Astrocyte of the cerebellum (primary cell): ENCODE measurements at regions not wholly inside any gene's neighbourhood (a gene's known extent, or its start where the extent isn't known, plus 50 kb on each side); places are given as distances from the start of the nearest gene placed in this dataset.

Experiments
- DNase-seq: peaks from one replicate; pipeline ENCODE4 v3.0.0-alpha.2; 2011; ENCODE audit warnings: low read depth
- H3K4me3 ChIP-seq: 2 replicates; pipeline ENCODE4 v1.5.1; 2011; ENCODE audit warnings: mild to moderate bottlenecking, low read depth, low read length, moderate library complexity
- in situ Hi-C: cut with HindIII; loops from 2 replicates; pipeline ENCODE4 v1.10.0; 2017; ENCODE audit warnings: low sequenced_read_pairs
- TF ChIP-seq, protein P1 (sequence below): IDR thresholded peaks from 2 replicates; pipeline ENCODE4 v1.5.1; 2012; ENCODE audit warnings: low read length, low read depth, moderate library complexity, mild to moderate bottlenecking; ENCODE audit errors: missing control alignments

DNA sequence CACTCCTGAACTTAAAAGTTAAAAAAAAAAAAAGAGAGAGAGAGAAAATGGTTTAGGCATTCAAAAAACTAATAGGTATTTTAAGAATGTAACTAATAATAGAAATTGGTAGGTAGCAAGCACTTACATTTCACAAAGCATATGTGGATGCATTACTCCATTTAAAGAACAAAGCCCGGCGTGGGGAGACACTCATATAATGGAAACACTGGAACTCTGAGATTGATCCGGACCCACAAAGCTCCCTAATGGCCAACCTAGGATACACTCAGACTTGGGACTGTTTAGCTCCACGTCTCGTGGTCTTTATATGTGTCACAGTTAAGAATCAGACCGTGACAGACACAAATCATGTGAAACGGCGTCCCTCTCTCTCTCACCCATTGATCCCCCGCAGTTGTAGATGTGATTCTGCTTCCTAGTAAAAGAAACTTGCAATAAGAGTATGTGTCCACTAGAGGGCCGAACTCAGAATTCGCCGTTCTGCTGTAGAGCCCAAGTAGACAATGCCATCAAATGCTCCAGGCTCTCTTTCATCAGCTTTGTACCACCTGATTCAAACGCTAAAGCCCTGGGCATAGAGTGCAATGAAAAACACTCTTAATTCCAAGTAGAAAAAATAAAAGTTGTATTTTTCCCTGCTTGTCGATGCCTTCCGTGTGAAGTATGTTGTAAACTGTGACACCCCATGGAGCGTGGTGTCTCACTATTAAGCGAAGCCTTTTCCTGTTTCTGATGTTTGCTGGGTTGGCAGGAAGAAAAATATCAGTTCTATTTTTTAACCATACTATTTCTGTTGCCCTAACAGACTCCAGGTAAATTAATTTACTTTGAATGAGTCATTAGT, 429.0 kb upstream of the MTPN start:
- peak overlapping the region; percentile 12 for H3K4me3 ChIP-seq
- in situ Hi-C loops, result no loop called here
- DNase-seq, result peak; percentile 51
- TF ChIP-seq, protein P1, sequence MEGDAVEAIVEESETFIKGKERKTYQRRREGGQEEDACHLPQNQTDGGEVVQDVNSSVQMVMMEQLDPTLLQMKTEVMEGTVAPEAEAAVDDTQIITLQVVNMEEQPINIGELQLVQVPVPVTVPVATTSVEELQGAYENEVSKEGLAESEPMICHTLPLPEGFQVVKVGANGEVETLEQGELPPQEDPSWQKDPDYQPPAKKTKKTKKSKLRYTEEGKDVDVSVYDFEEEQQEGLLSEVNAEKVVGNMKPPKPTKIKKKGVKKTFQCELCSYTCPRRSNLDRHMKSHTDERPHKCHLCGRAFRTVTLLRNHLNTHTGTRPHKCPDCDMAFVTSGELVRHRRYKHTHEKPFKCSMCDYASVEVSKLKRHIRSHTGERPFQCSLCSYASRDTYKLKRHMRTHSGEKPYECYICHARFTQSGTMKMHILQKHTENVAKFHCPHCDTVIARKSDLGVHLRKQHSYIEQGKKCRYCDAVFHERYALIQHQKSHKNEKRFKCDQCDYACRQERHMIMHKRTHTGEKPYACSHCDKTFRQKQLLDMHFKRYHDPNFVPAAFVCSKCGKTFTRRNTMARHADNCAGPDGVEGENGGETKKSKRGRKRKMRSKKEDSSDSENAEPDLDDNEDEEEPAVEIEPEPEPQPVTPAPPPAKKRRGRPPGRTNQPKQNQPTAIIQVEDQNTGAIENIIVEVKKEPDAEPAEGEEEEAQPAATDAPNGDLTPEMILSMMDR, result peak; percentile 84

DNA sequence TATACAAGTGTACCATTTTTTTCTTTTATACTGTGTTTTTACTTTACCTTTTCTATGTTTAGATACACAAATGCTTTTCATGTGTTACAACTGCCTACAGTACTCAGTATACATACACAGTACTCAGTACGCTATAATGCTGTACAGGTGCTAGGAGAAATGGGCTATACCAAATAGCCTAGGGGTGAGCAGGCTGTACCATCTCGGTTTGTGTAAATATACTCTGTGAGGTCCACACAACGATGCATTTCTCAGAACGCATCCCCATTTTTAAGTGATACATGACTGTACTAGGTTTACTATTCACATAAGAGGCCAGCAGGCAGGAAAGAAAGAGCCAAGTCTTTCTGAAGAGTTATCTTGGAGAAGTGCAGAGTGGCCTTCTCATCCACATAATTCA, 426.4 kb upstream of the MTPN start:
- no peak for DNase-seq
- in situ Hi-C loops, result no loop called here

DNA sequence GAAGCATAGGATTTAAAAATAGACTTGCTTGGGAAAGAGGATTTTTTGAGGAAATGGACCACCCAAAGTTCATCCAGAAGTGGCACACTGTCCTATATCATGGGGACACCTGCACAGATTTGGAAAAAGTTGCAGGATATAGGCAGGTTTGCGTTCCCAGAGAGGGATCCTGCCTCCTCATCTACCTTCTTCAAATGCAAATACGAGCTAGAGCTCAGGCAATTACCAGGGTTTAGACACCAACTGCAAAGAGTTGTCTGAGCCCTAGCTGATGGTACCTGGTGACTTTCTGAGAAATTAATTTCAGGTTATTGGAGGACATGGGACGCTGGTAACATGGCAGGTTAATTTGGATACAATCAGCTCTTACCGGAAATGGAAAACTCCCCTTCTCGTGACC, 423.7 kb upstream of the MTPN start:
- in situ Hi-C loops, result no loop called here
- DNase-seq, result no peak
- TF ChIP-seq, protein P1, result no peak
- H3K4me3 ChIP-seq, result no peak overlapping the region

More for the DNA sequence above, 426.4 kb upstream of the MTPN start:
- TF ChIP-seq, protein P1, result no peak
- no peak overlapping the region for H3K4me3 ChIP-seq

DNA sequence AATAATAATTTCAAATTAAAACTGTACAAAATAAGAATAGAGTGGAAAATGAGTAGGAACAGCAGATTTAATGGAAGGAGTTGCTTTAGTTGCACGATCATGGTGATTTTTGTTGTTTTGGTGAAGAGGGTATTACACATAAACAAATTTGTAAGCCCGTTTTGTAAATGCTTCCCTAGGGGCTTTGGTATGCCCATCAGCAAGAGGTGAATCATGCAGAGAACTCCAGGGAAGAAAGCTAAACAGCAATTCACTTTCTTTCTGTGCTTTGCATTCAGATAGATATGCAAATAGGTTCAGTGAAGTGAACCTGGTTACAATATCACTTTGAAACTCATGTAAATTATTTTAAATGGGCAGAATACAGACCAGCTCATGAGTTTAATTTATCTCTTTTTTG, 422.2 kb upstream of the MTPN start:
- in situ Hi-C loops, result no loop called here
- TF ChIP-seq, protein P1, result no peak
- DNase-seq, result no peak
- no peak overlapping the region for H3K4me3 ChIP-seq

DNA sequence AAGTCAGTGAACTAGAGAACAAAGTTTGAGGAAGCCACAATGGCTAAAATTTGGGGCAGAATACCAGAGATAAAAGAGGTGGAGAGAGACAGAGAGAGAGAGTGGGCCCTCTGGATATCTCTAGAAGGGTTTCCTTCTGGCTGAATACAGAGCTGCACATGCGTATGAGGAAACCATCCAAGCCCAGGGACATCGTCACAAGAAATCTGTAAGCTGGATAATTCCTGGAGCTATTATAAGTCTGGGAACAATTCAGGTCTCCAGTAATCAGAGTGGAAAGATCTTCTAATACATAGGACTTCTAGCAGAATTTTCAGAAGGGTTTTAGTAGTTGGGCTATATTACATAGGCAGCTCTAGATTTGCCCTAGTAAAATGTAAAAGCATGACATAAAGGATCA, 415.7 kb upstream of the MTPN start:
- no peak for DNase-seq
- no peak overlapping the region for H3K4me3 ChIP-seq
- in situ Hi-C loops, result no loop called here
- TF ChIP-seq, protein P1, result no peak

DNA sequence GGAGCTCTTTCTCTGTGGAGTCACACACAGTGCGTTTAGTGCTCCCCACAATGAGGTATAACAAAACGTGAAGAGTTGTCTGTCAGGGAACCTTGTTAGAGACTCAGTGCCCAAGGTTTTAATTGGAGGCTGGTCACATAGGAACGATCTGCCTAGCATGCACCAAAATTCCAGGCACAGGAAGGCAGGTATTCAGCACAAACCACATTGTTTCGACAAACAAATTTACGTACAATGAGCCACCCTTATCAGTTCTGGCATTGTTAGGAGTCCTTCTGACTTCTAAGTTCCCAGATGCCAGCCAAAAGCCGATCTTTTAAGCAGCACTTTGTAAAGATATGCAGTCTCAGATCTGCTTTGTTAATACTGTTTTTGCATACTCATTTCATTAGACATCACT, 414.2 kb upstream of the MTPN start:
- TF ChIP-seq, protein P1, result no peak
- in situ Hi-C loops, result no loop called here
- no peak for DNase-seq
- H3K4me3 ChIP-seq, result no peak overlapping the region
